ENCODE measurements at regions not wholly inside any gene's neighbourhood (a gene's known extent, or its start where the extent isn't known, plus 50 kb on each side); places are given as distances from the start of the nearest gene placed in this dataset.

DNA sequence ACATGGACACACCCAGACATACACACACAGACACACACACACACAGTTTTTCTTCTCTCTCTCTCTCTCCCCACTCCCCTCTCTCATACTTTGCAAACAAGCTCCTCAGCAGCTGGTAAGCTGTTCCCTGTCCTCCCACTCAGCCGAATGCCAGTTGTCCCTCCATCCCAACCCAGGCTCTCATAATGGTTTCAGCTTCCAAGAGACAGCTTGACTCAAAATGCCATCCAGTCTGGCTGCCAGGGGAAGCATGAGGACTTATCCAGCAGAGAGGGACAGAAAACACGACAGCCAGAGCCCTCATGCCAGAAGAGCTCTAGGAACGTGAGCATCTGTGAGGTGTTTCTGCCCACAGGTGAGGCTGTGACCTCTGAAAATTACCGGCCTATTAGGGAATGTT, 112.6 kb upstream of the SPDL1 start:
- CTCF ChIA-PET, result no interaction called here
- H3K9me3 Mint-ChIP-seq (ENCODE audit: low read depth, unreplicated experiment), result peaks cover 5% of the 10 kb centered on the region
- intact Hi-C loops (cut with micrococcal nuclease; ENCODE audit: unreplicated experiment), result no loop called here
- DNase-seq, result no peak
- TF ChIP-seq, protein P1, sequence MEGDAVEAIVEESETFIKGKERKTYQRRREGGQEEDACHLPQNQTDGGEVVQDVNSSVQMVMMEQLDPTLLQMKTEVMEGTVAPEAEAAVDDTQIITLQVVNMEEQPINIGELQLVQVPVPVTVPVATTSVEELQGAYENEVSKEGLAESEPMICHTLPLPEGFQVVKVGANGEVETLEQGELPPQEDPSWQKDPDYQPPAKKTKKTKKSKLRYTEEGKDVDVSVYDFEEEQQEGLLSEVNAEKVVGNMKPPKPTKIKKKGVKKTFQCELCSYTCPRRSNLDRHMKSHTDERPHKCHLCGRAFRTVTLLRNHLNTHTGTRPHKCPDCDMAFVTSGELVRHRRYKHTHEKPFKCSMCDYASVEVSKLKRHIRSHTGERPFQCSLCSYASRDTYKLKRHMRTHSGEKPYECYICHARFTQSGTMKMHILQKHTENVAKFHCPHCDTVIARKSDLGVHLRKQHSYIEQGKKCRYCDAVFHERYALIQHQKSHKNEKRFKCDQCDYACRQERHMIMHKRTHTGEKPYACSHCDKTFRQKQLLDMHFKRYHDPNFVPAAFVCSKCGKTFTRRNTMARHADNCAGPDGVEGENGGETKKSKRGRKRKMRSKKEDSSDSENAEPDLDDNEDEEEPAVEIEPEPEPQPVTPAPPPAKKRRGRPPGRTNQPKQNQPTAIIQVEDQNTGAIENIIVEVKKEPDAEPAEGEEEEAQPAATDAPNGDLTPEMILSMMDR (IDR thresholded peaks at IDR 0.05; ENCODE audit: unreplicated experiment), result no peak
- H3K4me3 Mint-ChIP-seq (ENCODE audit: low read depth, unreplicated experiment), result no peak overlapping the region
- BruUV-seq (replicated peaks), result no TSS peak
- no peaks in the 10 kb centered on the region for H3K4me1 Mint-ChIP-seq (ENCODE audit: low read depth, unreplicated experiment)
- H3K27ac Mint-ChIP-seq (ENCODE audit: unreplicated experiment), result no peak overlapping the region
- H3K36me3 Mint-ChIP-seq (ENCODE audit: insufficient read depth, unreplicated experiment), result no peaks in the 10 kb centered on the region
- no peaks in the 10 kb centered on the region for H3K27me3 Mint-ChIP-seq (ENCODE audit: unreplicated experiment)

DNA sequence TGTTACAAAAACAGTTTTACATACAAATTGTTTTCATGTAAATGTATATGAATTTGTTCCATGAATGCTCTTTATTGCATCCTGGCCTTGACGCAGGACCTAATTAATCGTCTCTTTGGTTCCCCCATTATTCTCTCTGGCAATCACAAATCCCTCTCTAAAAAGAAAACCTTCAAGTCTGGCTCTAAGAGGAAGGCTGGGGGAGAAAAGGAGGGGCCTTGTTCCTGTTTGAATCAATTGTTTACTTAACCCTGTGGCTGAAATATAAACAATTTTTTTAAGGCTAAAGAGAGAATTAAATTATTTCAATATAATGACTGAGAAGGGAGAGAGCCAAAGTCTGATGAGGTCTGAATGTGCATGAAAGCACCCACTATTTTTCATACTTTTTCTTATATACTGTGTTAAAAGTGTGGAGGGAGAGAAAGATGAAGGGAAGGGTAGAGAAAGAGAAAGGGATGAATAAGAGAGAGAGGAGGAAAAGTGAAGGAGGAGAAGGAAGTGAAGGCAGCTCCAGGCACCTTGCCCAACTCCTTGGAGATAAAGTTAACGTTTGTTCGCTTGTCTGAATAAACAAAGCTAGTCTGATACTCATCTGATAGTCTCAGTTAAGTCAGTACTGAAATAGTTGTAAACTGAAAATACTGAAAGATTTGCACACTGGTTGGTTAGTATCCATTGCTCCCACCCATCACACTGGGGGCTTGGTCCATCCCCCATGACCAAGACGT, 116.4 kb upstream of the SPDL1 start:
- Mint-ChIP-seq H3K4me1 (ENCODE audit: low read depth, unreplicated experiment) (no peaks in the 10 kb centered on the region), H3K27ac (ENCODE audit: unreplicated experiment) (no peak overlapping the region), H3K4me3 (ENCODE audit: low read depth, unreplicated experiment) (no peak overlapping the region), H3K36me3 (ENCODE audit: insufficient read depth, unreplicated experiment) (no peaks in the 10 kb centered on the region), H3K9me3 (ENCODE audit: low read depth, unreplicated experiment) (peaks cover 4% of the 10 kb centered on the region), H3K27me3 (ENCODE audit: unreplicated experiment) (no peaks in the 10 kb centered on the region)
- CTCF ChIA-PET, result interaction anchor here (0.6 kb wide), 1 partner anchor 303 kb away, joined by 3 read pairs; no protein-coding TSS in a partner anchor
- intact Hi-C loops (cut with micrococcal nuclease; ENCODE audit: unreplicated experiment), result no loop called here
- TF ChIP-seq, protein P1 (IDR thresholded peaks at IDR 0.05; ENCODE audit: unreplicated experiment), result no peak
- no TSS peak for BruUV-seq (replicated peaks)
- DNase-seq, result no peak

DNA sequence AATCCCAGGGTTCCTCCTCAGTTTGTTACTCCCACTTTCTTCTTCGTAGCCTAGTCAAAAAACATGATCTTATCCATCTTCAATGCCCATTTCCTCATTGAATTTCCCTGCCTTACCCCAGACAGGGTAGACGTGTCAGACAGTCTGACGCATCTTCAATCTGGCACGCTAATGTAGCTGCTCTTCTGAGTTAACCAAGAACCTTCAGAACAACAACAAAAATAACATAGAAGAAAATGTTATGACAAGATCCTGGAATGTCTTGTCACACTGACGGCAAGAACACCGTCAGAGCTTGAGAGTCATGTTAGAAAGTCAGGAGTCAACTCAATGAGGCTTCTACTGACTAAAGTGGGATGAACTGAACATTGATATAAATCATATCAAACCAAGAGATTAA, 122.7 kb upstream of the SPDL1 start:
- TF ChIP-seq, protein P1 (IDR thresholded peaks at IDR 0.05; ENCODE audit: unreplicated experiment), result no peak
- Mint-ChIP-seq H3K27me3 (ENCODE audit: unreplicated experiment) (no peaks in the 10 kb centered on the region), H3K9me3 (ENCODE audit: low read depth, unreplicated experiment) (peaks cover 16% of the 10 kb centered on the region), H3K27ac (ENCODE audit: unreplicated experiment) (no peak overlapping the region), H3K4me3 (ENCODE audit: low read depth, unreplicated experiment) (no peak overlapping the region), H3K36me3 (ENCODE audit: insufficient read depth, unreplicated experiment) (no peaks in the 10 kb centered on the region), H3K4me1 (ENCODE audit: low read depth, unreplicated experiment) (no peaks in the 10 kb centered on the region)
- CTCF ChIA-PET, result no interaction called here
- no peak for DNase-seq
- no TSS peak for BruUV-seq (replicated peaks)
- intact Hi-C loops (cut with micrococcal nuclease; ENCODE audit: unreplicated experiment), result no loop called here

DNA sequence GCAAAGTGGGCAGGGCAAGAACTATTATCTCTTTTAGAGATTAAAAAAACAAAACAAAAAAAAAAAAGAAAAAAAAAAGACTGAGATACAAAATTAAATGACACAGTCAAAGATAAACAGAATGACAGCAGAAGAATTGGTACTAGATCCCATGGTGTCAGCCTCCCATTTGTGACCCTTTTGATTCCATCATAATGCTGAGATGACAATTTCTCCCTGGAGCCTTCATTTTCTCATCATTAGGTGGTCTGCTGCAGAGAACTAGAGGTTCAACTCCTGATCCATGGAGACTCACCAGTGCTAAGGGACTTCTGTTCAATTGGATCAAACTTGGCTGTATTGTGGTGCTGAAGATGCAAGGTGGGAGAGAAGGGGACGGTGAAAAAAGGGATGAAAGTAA, 123.5 kb upstream of the SPDL1 start:
- H3K9me3 Mint-ChIP-seq (ENCODE audit: low read depth, unreplicated experiment), result peaks cover 18% of the 10 kb centered on the region
- TF ChIP-seq, protein P1 (IDR thresholded peaks at IDR 0.05; ENCODE audit: unreplicated experiment), result no peak
- H3K27me3 Mint-ChIP-seq (ENCODE audit: unreplicated experiment), result no peaks in the 10 kb centered on the region
- intact Hi-C loops (cut with micrococcal nuclease; ENCODE audit: unreplicated experiment), result no loop called here
- CTCF ChIA-PET, result no interaction called here
- H3K4me3 Mint-ChIP-seq (ENCODE audit: low read depth, unreplicated experiment), result no peak overlapping the region
- DNase-seq, result no peak
- H3K4me1 Mint-ChIP-seq (ENCODE audit: low read depth, unreplicated experiment), result no peaks in the 10 kb centered on the region
- H3K36me3 Mint-ChIP-seq (ENCODE audit: insufficient read depth, unreplicated experiment), result no peaks in the 10 kb centered on the region
- no TSS peak for BruUV-seq (replicated peaks)
- no peak overlapping the region for H3K27ac Mint-ChIP-seq (ENCODE audit: unreplicated experiment)

All from Calu3 (cell line).